ENCODE measurements at regions not wholly inside any gene's neighbourhood (a gene's known extent, or its start where the extent isn't known, plus 50 kb on each side); places are given as distances from the start of the nearest gene placed in this dataset.

GRCh38 chr16:86774931-86775330 is 196.6 kb downstream of the FOXL1 start:
- TF ChIP-seq ZNF274 (IDR thresholded peaks at IDR 0.05; ENCODE audit: low read depth, low read length) (no peak), YY1 (IDR thresholded peaks at IDR 0.05; ENCODE audit: insufficient read depth, insufficient read length) (no peak)
